Stomach (tissue), 4 donors: ENCODE measurements at regions not wholly inside any gene's neighbourhood (a gene's known extent, or its start where the extent isn't known, plus 50 kb on each side); places are given as distances from the start of the nearest gene placed in this dataset.

Experiments
- CTCF ChIP-seq, 7 experiments: fragments of 450-650 bp in 4 of 7; fragments of 200-600 bp in 3 of 7; sonication (generic) in 3 of 7; IDR thresholded peaks; one replicate each; pipeline ENCODE4 v1.5.1; 2016 to 2019; ENCODE audit warnings: antibody characterized with exemption in 7 of 7, control low read depth in 2 of 7, mild to moderate bottlenecking in 1 of 7
- POLR2A ChIP-seq, 4 donors: fragments of 450-650 bp; IDR thresholded peaks; one replicate each; pipeline ENCODE4 v1.6.1; 2016; ENCODE audit warnings: antibody characterized with exemption in 4 of 4, control low read depth in 2 of 4, mild to moderate bottlenecking in 1 of 4, moderate library complexity in 1 of 4

DNA sequence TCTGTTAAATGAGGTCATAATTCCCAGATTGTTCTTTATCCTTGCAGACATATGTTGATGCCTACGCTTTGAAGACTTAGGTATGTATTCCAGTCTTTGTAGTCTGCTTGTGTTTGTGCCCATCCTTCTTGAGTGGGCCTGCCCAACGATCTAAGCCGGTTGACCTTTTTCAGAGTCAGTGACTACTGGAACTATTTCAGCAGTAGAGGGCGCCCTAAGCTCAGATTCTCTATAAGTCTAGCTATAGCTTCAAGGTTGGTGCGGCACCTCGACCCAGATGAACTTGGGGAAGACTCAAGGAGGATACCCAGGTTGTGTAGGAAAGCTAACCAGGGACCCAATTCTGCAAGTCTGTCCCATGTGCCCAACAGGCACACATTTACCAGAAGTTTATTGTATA is 228.8 kb upstream of the PPP2R3A start:
- TF ChIP-seq CTCF (IDR thresholded peaks at IDR 0.05) (no peak), POLR2A (IDR thresholded peaks at IDR 0.05) (no peak)
